Stimulated activated naive CD8-positive, alpha-beta T cell treated with anti-CD3 and anti-CD28 coated beads, Interleukin-15, Interleukin-2, amounts not matched to agents 100 U/mL and 50 U/mL, for 24 hours (primary cell): ENCODE measurements at regions not wholly inside any gene's neighbourhood (a gene's known extent, or its start where the extent isn't known, plus 50 kb on each side); places are given as distances from the start of the nearest gene placed in this dataset.

ENCODE experiments used
- ATAC-seq: fragments of 150-1000 bp; cut with Tn5 transposase; one replicate; pipeline ENCODE4 v1.10.0; 2021
- DNase-seq: peaks from one replicate; pipeline ENCODE4 v3.0.0; 2021

- DNase-seq (no peak), ATAC-seq (no peak)
These were observed 161.8 kb upstream of the B3GALT2 start for GRCh38 chr1:193348091-193348768.

DNA sequence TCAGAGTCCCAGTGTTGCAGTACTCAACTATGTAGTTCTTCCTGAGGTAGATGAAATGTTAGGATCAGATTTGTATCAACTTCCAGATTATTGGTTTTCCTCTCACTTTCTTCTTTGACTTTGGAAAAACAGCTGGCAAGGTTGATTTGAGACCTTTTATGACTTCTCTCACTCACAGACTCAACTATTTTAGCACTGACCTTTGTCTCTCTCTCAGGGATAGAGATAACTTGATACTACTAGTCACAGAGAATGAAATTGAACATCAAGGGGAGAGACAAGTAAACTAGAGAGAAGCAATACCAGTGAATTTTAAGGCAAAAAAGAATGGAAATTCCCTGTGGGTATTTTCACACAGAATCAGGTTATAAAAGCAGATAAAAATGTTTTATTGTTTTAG is 159.7 kb upstream of the B3GALT2 start:
- DNase-seq, result no peak
- ATAC-seq, result no peak

DNA sequence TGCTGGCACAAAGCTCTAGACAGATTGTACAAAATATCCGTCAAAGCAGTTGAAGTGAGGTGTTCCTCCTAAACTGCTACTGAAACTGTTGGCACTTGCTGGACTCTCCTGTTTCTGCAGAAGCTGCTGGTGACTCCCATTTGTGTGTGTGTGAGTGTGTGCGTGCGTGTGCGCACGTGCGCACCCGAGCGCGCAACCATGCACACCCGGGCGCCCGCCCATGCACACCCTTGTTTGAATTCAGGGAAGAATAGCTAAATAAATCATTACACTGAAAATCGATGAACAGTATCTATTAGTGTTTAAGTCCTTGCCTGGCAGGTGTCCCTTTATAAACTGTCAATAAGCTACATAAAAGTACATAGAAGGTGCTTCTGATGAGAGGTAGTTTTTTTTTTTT is 156.4 kb upstream of the B3GALT2 start:
- ATAC-seq (no peak), DNase-seq (no peak)

GRCh38 chr1:193340331-193340730 is 153.9 kb upstream of the B3GALT2 start:
- DNase-seq, result no peak
- ATAC-seq, result no peak

DNA sequence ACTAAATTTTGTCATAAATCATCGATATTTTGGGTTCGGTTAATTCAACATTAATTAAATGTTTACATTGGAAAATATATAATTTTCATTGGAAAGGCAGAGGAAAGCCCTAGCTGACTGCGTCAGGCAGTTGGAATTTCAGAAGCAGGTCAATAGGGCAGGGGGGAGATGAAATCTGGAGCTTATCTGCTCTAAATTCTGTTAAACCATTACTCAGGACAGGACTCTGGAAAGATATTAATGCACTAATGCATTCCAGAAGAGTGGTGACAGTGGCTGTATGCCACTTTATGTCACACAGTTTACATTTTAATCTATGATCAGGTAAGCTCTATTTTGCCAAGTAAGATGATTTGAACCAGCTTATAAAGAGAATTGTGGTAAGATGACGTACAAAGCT is 153.0 kb upstream of the B3GALT2 start:
- DNase-seq (no peak), ATAC-seq (no peak)

GRCh38 chr1:193338194-193338593 is 151.8 kb upstream of the B3GALT2 start:
- DNase-seq (no peak), ATAC-seq (no peak)

DNA sequence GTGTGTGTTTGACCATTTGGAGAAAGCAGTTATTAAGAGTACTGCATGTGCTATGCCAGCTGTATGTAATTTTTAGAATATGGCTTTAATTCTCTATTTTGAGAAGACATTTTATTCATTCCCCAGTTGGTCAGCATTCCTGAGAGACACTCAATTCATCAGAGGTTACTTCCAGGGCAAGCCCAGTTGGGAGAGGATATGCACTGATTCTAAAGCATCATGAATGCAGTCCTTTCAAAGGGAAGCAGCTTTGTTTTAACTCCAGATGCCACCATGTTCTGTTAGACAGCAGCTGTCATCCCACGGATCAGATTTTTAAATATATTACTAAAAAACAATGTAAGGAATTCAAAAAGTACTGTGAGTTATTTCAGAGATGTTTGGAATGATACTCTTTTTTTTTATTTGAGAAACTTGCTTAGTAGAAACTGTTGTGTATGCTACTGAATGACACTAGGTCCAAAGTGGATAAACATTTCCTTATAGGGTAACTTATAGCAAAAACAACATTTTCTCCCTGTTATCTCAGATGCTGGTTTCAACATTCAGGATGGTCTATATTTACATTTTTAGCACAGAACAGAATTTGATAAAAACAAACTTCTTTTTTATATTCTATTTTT is 149.5 kb upstream of the B3GALT2 start:
- DNase-seq (no peak), ATAC-seq (no peak)

- DNase-seq (no peak), ATAC-seq (no peak)
These were observed 146.8 kb upstream of the B3GALT2 start for GRCh38 chr1:193333166-193333565.

DNA sequence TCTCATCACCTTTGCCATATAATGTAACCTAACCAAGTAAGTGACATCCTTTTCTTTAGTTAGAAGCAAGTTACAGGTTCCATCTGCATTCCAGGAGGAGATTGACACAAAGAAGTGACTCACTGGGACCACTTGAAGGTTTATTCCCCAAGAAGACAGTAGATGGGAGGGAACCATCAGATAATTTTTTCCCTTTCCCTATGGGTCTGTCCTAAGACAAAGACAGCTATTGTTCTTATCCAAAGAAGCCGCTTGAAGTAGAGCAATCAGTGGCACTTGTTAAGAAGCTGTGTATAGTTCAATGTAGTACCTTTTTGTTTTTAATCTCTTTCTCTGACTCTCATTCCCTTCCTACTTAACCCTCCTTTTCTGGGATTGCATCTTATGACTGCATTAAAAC is 139.9 kb upstream of the B3GALT2 start:
- no peak for ATAC-seq
- no peak for DNase-seq

GRCh38 chr1:193325771-193326170 is 139.4 kb upstream of the B3GALT2 start:
- no peak for DNase-seq
- ATAC-seq, result no peak

DNA sequence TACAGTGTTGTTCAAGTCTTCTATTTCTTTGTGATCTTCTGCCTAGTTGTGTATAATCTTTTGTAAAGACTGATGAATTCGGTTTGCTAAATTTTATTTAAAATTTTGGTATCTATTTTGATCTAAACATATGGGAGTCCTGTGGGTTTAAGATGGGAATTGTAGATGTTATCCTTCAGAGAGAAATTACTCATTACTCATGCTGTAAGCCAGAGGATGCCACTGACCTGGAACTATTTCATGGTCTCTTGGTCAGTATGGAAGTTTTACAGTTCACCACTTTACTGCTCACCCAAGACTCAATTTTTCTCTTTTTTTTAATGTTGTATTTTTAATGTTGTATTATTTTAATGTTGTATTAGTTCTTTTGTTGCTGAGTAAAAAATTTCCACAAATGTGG is 138.6 kb upstream of the B3GALT2 start:
- ATAC-seq (no peak), DNase-seq (no peak)

- ATAC-seq, result no peak
- no peak for DNase-seq
These were observed 135.8 kb upstream of the B3GALT2 start for GRCh38 chr1:193322211-193322610.

GRCh38 chr1:193321242-193321840 is 134.9 kb upstream of the B3GALT2 start:
- DNase-seq (no peak), ATAC-seq (no peak)

GRCh38 chr1:193320270-193320669 is 133.9 kb upstream of the B3GALT2 start:
- DNase-seq (no peak), ATAC-seq (no peak)

DNA sequence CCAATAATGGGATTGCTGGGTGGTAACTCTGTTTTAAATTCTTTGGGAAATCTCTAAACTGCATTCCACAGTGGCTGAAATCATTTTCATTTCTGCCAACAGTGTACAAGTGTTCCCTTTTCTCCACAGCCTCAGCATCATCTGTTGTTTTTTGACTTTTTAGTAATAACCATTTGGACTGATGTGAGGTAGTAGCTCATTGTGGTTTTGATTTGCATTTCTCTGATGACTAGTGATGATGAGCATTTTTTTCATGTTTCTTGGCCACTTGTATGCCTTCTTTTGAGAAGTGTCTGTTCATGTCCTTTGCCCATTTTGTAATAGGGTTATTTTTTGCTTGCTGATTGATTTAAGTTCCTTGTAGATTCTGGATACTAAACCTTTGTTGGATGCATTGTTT is 131.9 kb upstream of the B3GALT2 start:
- DNase-seq, result no peak
- ATAC-seq, result no peak

- ATAC-seq (no peak), DNase-seq (no peak)
These were observed 127.1 kb upstream of the B3GALT2 start for GRCh38 chr1:193313354-193314140.

DNA sequence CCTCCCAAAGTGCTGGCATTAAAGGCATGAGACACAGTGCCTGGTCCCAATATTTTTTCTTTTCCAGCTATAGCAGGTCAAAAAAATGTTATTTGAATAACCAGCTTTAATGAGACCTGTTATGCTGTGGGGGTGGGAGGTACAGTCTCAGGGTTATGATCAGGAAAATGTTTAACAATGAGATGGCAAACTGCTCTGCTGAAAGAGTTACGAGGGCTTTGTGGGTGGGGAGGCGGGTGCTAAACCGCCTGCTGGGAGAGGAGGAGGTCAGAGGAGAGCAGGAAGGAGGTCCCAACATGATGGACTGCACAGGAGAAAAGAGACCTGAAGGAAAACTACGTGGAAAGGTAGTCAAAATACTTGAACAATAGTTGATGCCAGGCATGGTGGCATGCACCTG is 126.0 kb upstream of the B3GALT2 start:
- ATAC-seq (no peak), DNase-seq (no peak)

- no peak for DNase-seq
These were observed 125.0 kb upstream of the B3GALT2 start for GRCh38 chr1:193311226-193311948.

DNA sequence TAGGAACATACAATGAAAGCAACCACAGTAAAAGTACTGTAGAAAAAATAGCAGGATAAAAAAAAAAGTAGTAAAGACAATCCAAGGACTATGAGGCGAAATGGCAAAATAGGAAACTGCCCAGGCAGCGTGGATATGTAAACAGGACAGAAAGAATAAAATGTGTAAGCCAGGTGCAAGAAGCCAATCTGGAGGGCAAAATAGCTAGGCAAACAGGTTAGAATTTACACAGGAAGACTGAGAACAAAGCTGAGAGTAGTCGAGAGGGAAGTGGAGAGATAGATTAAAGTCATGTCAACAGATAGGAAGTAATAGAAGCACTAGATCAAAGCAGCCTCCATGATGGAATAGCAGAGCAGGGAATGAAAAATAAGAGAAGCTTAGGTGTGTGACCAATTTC is 124.2 kb upstream of the B3GALT2 start:
- no peak for ATAC-seq
- no peak for DNase-seq

More at GRCh38 chr1:193311226-193311948, 125.0 kb upstream of the B3GALT2 start:
- no peak for ATAC-seq

DNA sequence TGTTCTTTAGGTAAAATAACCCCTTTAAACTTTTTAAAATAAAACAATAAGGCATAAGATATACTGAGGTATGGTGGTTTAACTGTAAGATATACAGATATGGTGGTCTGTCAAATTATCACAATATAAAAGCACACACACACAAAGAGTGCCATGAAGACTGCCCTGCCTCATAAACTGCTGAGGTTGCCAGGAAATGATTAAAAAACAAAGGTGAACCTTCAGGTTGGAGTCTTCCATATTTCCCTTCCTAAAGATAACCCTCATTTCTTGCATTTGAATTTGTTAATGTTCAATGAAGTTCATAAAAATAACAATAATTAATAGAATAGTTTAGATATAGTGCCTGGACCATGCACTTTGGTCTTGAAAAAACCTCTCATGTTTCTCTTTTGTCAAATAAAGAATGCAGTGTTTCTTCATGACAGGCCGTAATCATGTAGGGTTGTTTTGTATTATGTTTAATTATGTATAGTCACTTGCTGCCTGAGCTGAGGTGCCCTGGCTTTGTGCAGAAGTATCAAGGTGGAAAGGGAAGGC is 123.6 kb upstream of the B3GALT2 start:
- no peak for ATAC-seq
- DNase-seq, result no peak

DNA sequence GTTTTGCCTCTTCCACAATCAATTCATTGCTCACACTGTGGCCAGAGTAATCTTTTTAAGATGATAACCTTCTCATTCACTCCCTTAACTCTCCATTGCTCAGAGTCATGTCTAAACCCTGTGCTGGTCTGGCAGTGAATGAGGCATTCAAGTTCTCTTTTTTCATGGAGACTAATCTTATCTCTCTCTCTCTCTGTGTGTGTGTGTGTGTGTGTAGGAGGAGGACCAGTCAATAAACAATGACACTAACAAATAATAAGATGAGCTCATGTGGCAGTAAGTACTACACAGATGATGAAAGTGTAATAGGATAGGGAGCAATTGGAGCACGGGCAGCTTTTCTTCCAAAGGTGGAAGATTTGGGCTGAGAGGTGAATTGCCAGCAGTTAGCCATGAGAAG is 122.0 kb upstream of the B3GALT2 start:
- ATAC-seq, result no peak

DNA sequence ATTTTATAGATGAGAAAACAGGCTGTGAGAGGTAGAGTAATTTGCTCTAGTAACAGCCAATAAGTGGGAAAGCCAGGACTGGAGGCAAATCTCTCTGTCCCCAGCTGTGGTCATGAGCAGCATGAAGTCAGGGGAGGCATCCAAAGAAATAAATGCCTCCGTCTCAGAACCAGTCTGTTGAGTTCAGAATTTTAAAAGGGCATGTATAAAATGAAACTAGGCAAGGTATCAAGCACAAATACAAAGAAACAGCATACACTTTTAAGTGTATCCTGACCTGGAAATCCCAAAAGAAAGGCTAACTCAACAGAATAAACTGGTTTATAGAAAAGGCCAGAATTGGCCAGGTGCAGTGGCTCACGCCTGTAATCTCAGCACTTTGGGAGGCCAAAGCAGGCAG is 120.0 kb upstream of the B3GALT2 start:
- ATAC-seq (no peak), DNase-seq (no peak)

More for the DNA sequence above, 122.0 kb upstream of the B3GALT2 start:
- DNase-seq, result no peak
